ENCODE measurements at regions not wholly inside any gene's neighbourhood (a gene's known extent, or its start where the extent isn't known, plus 50 kb on each side); places are given as distances from the start of the nearest gene placed in this dataset.

DNA sequence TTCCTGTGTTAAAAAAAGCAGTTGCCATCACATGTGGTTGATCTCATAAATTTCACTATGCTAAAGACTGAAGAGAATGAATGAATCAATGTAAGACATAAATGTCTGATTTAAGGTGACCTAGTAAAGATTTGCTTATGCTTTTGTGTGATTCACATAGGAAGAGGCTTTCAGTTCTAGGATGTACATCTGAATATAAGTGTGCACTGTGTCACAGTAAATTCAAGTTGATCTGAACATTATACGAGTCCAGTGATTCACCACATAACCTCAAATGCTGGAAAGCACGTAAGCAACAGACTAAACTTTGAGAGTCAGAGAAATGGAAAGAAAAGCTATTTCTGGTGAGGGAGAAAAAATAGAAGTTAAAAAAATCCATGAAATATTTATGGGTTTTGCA is 567.9 kb downstream of the EPHA5 start:
- DNase-seq, result no peak

DNA sequence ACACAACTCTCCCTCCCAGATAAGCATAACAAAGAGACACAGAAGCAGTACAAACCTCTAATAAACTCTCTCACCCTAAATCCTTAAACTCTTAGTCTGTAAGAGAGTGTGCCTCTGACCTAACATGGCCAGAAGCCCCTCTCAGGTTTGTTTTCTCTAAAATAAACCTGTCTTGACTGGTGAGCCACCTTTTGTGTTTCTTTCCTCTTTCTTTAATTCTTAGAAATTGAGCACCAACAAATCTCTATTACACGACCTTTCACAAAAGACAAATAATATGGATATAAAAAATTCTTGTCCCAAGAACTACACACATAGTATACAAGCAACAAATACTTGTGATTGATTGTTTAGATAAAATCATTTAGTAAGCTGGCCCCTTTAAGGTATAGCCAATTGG is 573.7 kb downstream of the EPHA5 start:
- no peak for DNase-seq

DNA sequence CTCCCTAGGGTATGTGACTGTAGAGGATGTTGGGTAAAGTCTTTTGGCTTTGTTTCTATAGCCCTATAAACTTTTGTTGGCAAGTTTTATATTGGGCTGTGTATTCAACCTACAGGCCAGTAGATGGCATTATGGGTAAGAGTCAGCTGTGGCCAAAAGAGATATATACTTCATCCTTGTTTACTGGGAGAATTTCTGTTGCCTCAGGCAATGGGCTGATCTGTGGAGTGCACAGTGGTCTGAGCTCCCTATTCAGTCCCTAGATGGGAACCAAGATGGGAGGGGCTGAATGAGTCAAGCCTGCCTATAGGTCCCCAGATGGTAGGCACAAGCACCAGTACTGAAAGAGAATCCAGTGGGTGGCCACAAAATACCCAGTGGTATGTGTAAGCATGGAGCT is 580.6 kb downstream of the EPHA5 start:
- no peak for DNase-seq

DNA sequence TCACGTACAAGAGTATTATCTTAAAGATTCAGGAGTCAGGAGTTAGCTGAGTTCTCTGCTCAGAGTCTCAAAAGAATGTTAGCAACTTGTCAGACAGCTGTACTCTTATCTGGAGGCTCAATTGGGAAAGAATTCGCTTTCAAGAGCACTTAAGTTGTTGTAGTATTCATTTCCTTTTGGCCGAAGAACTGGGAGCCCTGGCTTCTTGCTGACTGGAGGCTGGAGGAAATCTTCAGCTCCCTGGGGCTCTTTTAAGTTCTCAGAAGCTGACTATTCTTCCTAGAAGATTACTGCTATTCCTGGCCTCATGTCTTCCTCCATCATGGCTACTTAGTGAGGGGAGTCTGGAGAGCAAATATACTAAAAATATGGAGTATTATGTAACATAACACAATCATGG is 587.2 kb downstream of the EPHA5 start:
- DNase-seq, result no peak

DNA sequence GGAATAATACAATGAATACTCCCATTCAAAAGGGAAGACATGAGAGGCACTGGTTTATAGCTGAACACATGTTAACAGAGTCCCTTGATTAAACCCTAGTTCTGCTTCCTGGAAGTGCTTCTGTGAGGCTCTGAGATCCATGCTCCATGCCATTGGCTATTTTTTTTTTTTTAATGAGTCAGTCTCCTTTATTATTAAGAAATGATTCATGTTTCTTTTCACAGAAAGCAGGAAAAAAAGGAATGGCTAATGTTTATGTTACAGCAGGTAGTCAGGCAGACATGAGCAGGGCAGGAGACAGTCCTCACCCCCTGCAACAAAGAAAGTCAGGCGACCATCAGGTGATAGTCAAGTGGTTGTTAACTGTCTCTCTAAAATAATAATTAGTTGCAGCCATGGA is 598.7 kb downstream of the EPHA5 start:
- DNase-seq, result no peak

DNA sequence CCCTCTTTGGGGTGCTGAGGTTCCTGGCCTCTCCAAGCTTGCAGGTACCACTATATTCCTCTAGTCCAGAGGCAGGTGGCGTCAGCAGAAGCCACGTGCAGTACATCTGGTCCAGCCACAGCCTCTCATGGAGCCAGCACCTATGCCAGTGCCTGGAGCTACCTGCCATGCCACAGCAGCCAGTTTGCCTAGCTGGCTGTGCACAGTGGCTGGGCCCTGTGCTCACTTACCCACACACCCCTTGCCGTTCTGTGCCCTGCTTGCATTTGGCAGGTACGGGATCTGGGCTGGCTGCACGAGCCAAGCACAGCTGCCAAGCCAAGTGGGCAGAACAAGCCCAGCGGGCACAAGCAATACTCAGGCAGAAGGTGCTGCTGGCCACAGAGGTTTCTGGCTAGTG is 601.1 kb downstream of the EPHA5 start:
- DNase-seq, result no peak

DNA sequence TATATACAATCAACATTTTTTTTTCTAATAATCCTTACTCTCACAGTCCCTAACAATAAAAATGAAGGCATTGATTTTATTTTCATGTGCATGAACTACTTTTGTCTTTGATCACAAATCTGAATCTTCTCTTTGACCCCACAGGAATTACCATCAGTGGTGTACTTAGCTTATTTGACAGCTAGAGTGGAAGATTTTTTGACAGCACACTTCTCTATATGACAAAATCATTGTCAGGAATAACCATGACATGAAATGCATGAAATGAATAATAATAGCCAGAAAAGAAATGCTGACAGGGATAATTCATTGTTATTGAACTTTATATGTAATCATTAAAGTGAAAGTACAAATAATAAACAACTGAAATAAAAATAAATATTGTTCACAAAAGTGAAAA is 604.2 kb downstream of the EPHA5 start:
- no peak for DNase-seq

DNA sequence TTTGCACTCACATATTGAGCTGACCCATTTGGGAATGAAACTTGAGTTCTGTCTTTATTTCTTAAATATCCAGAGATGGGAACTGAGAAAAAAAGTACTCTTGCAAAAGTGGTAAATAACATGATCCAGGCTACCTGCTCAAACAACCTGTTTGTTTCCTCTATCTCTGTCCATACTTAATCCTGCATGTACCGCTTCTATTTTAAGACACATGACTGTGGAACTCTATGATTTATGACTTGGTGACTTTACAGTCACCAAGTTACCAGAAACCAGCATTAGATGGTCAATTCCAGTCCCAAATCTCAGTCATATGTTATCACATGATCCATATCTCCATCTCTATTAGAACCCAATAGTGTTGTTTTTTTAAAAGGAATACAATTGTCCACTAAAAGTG is 606.7 kb downstream of the EPHA5 start:
- no peak for DNase-seq

DNA sequence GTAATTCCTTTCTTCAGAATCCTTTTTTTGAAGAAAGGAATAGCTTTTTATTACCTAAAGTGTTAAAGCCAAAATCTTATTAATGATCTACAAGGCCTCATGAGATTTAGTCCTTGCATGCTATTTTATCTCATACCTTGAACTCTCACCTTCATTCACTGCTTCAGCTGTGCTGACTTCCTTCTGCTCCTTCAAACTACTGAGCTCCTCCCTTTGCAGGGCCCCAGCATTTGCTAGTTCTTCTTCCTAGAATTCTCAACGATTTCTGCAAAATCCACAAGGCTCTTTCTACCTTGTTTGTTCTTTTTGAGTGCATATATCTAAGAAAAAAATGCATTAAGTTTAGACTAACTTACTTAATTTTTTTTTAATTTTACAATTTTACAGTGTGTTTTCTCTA is 619.5 kb downstream of the EPHA5 start:
- DNase-seq, result no peak

DNA sequence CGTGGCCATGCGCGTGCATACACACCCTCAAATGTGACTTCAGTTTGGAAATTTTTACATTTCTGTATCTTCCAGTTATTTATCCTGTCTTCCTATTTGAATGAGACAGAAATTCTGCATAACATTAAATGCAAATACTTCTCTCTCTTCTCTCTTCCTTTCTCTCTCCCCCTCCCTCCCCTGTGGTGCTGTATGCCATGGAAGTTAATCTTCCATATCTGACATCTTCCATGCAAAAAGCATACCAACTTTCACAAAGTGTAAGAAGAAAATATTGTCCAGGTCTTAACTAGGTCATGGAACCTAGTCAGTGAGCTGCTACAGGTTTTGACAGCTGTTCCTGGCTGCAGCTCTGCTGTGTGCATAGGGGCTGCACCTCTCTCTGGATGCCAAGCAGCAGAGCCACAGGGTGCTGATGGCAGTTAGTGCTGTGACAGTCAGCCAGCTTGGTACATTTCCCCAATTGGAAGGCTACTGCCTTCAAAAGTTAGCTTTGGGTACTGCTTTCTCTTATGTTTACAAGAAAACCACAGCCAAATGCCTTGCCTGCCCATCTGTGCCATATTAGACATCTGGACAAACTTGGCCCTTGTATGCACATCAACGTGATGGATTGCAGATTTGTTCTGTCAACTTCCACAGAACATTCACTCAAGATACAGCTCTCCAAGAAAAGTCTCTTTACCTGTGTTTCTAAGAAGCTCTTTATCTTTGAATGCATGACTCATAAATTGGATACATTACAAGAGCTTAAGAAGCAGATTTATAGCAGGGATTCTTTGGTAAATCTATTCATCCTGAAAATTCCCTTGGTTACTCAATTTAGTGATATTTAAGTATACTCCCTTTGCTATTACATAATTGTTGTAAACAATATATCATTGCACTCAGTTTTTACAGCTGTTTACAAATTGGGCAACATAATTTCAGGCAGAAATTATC is 623.8 kb downstream of the EPHA5 start:
- peak; percentile 14 for DNase-seq

DNA sequence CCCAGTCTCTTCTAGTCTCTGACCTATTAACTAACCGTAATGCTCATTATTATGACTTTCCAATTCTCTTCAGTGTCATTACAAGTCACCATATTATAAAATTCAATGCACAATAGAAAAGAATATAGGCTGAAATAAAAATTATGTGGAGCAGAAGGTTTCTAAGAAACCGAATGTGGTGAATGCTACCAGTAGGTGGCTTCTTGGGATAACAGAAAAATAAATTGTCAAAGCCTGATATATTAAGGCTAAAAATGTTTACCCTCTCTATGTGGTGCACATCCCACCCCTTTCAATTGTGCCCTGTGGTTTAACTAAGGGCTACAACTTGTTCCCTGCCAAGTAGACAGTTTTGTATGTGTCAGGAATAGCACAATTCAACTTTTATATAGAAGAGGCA is 624.6 kb upstream of the TECRL start:
- DNase-seq, result no peak

DNA sequence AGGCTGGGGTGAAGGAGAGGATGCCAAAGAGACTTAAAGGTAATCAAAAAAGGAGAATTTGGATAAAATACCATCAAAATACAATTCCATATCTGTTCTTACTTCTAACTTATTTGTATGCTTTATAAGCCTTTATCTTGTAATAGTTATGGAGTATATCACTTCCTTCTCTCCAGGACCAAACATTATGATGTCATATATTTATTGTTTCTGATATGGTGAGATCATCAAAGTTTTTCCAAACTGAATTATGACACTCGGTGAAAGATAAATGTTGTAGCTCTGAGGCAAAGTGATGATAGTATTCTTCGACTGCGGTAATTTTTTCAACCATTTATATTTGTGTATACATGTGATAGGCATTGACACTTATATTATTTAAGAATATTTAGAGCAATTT is 619.3 kb upstream of the TECRL start:
- no peak for DNase-seq

DNA sequence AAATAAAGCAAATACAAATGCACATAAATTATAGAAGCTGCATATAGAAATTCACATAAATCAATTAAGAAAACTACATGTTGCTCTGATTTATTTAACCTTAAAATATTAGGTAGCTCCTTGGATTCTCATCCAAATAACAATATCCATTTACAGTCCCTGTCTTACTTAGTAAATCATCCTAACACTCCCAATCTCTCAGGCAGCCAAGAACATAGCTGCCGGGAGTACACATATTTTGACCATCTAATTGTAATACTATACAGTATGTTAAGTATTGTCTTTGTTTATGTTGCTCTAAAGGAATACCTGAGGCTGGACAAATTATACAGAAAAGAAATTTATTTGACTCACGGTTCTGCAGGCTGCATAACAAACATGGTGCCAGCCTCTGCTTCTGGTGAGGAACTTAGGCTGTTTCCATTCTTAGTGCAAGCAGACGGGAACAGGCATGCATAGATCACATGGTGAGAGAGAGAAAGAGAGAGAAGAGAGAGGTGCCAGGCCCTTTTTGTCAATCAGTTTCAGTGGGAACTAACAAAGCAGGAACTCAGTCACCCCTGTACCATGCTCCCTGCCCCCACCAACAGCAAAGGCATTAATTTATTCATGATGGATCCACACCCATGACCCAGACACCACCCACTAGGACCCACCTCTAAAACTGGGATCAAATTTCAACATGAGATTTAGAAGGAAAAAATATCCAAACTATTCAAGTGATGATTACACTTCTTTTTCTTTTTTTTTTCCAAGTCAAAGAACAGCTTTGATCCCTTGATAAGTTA is 614.8 kb upstream of the TECRL start:
- DNase-seq, result no peak

DNA sequence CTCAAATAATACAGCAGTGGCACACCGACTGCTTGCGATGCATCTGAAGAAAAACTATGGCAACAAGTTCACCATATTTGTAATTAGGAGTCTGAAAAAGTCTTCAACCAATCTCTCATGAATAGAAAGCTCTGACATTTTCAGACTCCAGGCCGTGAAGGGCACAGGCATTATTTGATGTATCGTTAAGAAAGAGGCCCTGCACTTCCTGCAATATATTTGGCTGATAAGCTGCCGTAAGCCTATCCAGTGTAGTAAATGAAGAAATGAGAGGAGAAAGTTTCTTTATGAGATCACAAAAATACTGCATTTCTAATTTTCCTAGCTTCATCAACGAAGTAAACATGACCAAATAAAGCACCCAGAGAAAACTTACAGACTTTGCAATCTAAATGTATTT is 613.8 kb upstream of the TECRL start:
- no peak for DNase-seq

DNA sequence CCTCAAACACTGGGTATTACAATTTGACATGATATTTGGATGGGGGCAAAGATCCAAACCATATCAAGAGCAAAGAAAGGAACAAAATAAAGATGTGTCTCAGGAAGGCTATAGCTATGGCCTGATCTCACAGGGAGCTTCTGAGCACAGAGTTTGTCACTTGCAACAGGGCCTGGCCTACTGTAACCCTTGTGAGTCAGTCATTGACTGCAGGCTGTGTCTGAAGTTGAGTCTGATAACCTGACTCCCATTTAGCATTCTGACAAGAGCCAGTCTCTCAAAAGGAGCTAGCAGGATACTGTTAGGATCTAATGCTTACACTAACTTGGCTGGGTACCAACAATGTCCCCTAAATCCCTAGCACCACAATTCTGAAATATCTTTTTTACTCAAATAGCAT is 612.5 kb upstream of the TECRL start:
- no peak for DNase-seq

DNA sequence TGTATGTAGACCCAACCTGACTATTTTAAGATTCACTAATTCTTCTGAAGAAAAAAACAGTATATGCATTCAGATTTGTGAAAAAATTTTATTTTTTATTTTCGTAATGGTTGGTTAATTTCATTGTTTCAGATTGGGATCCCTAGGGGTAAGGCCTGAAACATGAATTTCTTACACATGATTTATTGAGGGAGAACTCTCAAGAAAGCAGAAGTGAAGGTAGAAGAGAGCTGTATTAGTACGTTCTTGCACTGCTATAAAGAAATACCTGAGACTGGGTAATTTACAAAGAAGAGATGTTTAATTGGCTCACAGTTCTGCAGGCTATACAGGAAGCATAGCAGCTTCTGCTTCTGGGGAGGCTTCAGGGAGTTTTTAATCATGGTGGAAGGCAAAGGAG is 611.9 kb upstream of the TECRL start:
- DNase-seq, result no peak

DNA sequence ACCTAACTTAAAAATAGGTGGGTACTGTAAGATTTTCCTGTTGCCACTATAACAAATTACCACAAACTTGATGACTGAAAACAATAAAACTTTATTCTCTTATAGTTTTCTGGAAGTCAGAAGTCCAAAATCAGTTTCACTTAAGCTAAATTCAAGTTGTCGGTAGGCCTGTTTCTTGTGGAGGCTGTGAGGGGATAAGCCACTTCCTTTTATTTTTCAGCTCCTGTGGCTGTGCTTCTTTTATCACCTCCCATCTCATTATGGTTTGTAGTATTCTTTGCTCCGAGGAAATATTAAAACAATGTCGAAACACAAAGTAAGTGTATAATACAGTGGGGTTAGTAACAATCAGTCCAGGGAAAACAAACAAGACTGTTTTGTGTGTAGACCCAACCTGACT is 610.5 kb upstream of the TECRL start:
- no peak for DNase-seq

DNA sequence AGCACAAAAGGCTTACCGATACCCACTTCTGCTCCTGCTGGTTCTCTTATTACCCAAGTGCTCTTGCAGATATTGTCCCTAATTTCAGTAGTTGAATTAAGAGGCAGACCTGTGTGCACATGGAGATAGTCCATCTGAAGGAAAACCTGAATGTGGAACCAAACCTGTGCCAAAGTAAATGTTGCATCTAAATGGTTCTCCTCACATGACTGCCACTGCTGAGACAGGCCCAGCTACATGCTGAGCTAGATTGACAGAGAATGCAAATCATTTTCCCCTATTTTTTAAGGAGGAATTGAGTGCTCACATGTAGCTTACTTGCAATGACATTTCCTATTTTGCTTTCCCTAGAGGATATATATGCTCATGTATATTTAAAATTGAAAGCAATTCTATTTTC is 609.1 kb upstream of the TECRL start:
- no peak for DNase-seq

DNA sequence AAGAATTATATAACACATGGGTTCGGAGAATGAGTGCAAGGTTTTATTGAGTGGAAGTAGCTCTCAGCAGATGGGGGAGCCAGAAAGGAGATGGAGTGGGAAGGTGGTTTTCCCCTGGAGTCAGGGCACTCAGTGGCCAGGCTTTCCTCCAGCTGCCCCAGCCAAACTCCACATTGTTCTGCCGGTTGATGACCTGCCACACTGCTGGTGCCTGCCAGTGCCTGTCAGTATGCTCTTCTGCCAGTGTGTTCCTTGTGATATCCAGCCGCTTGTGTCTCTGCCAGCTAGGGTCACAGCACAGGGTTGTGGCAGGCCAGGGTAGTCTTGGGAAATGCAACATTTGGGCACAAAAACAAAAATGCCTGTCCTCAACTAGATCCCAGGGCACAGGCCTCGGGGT is 604.8 kb upstream of the TECRL start:
- no peak for DNase-seq

DNA sequence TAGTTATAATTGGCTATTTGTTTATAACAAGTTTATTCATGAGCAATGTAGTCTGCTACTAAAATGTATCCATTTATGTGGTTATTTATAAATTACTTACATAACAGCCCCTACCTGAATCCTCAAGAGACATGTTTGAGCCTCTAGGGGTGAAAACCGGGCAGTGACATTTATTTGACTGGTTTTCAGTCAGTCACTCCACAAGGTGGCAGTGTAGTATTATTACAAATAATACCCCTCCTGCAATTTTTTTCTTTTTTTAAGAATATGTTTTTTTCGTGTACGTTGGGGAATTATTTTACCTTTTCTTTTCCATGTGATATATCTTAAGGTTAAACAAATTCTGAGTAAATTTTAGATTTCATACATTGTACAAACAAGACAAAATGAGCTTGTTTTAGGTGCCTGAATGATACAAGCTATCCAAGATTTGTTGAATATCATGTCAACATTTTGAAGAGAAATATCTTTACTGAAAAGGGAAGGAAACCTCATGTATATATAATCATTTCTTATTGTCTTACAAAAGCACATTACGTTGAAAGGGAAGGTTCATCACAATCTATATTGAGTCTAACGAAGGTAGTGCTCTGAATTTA is 598.7 kb upstream of the TECRL start:
- DNase-seq, result no peak

DNA sequence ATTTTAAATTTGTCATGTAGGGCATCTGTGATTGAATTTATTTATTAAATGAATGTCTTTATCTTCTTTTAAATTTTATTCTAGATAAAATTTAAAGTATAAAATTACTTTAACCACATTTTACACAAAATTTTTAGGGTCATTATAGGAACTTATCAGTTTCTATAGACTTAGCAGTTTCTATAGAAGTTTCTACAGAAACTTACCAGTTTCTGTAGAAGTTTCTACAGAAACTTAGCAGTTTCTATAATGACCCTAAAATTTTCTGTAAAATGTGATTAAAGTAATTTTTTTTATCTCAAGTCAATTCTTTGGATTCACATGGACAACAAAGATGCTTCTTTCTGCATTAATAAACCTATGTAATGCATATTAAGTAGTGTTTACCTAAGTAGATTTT is 565.9 kb upstream of the TECRL start:
- DNase-seq, result no peak

DNA sequence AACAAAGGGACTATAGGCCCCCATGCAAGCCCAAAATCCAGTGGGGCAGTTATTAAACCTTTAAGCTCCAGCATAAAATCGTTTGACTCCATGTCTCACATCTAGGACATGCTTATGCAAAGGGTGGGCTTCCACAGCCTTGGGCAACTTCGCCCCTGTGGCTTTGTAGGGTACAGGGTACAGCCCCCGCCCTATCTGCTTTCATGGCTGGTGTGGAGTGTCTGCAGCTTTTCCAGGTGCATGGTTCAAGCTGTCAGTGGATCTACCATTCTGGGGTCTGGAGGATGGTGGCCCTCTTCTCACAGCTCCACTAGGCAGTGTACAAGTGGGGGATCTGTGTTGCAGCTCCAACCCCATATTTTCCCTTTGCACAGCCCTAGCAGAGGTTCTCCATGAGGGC is 559.8 kb upstream of the TECRL start:
- DNase-seq, result no peak

DNA sequence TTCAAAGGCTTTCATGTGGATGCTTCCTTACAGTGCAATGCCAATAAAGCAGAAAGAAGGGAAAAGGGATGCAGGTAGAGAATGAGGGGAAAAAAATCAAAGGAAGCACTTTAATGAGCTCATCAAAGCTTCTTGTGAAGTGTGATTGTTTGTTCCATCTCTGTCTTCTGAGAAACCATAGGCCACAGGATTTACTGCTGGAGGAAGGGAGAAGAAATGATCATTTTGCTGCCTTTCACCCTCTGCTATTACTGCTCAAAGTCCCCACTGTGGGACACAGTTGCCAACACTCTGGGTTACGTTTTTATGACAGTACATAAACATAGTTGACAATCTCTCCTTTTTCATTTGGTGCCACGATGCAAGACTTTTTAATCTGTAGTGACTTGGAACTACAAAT is 558.0 kb upstream of the TECRL start:
- no peak for DNase-seq

DNA sequence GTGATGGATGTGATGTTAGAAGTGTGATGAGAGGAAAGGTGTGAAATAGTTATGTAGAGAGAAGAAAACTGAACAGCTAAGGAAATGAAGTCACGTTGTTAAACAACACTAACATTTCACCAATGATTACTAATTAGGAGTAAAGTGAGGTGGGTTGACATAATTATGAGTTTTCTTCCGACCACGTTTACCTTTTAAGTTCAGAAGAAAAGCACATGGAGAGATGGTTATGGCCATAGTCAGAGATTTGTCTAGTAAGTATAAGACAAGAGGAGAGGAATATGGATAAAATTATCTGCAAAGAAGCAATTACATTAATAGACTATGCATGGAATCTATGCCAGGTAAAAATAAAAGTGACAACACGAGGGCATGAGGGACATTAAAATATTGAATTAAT is 551.3 kb upstream of the TECRL start:
- no peak for DNase-seq
